NB4 (cell line): ENCODE measurements at regions not wholly inside any gene's neighbourhood (a gene's known extent, or its start where the extent isn't known, plus 50 kb on each side); places are given as distances from the start of the nearest gene placed in this dataset.

Source experiments
- DNase-seq: peaks from one replicate; pipeline ENCODE4 v3.0.0; 2010; ENCODE audit warnings: low read depth
- H3K4me3 ChIP-seq: one replicate; pipeline ENCODE4 v1.5.1; 2011; ENCODE audit warnings: mild to moderate bottlenecking, low read depth, low read length, moderate library complexity
- MYC ChIP-seq: IDR thresholded peaks from 2 replicates; pipeline ENCODE4 v1.6.1; 2011; ENCODE audit warnings: low read depth, low read length
- POLR2A ChIP-seq: IDR thresholded peaks from 2 replicates; pipeline ENCODE4 v1.6.1; 2011; ENCODE audit warnings: mild to moderate bottlenecking; ENCODE audit not compliant: insufficient read length; ENCODE audit errors: extremely low read depth
- TF ChIP-seq, protein P1 (sequence below): IDR thresholded peaks from one replicate; pipeline ENCODE4 v1.5.1; 2012; ENCODE audit warnings: low read depth, low read length
- TF ChIP-seq, protein P2 (sequence below): IDR thresholded peaks from 2 replicates; pipeline ENCODE4 v1.6.1; 2011; ENCODE audit warnings: low read depth, low read length

DNA sequence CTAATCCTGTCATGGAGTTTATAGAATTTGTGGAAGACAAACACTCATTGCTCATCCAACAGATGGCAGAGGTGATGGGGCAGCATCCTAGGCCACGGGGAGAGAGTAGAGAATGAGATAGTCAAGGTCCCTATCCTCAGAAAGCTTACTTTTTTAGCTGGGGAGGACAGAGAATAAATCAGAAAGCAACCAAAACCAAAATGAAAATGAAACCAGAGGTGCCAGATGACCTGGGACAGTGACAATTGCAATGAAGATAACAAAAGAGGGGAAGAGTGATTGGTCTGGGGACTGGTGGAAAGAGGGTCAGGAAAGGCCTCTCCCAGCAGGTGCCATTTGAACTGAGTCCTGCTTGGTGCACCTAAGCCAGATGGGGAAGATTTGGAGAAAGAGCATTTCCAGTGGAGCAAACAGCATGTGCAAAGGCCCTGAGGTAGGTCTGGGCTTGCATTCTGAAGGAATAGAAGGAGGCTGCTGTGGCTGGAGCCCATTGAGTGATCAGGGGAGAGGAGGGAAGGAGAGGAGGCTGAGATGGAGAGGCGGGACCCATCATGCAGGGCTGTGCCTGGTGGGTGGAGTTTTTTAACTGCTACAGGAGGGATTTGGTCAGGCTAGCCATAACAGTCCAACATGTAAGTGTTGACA lies 164.1 kb downstream of the RPS24 start:
- no peak overlapping the region for H3K4me3 ChIP-seq
- no peak for TF ChIP-seq MYC
- TF ChIP-seq, protein P1, sequence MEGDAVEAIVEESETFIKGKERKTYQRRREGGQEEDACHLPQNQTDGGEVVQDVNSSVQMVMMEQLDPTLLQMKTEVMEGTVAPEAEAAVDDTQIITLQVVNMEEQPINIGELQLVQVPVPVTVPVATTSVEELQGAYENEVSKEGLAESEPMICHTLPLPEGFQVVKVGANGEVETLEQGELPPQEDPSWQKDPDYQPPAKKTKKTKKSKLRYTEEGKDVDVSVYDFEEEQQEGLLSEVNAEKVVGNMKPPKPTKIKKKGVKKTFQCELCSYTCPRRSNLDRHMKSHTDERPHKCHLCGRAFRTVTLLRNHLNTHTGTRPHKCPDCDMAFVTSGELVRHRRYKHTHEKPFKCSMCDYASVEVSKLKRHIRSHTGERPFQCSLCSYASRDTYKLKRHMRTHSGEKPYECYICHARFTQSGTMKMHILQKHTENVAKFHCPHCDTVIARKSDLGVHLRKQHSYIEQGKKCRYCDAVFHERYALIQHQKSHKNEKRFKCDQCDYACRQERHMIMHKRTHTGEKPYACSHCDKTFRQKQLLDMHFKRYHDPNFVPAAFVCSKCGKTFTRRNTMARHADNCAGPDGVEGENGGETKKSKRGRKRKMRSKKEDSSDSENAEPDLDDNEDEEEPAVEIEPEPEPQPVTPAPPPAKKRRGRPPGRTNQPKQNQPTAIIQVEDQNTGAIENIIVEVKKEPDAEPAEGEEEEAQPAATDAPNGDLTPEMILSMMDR: no peak
- DNase-seq: no peak

DNA sequence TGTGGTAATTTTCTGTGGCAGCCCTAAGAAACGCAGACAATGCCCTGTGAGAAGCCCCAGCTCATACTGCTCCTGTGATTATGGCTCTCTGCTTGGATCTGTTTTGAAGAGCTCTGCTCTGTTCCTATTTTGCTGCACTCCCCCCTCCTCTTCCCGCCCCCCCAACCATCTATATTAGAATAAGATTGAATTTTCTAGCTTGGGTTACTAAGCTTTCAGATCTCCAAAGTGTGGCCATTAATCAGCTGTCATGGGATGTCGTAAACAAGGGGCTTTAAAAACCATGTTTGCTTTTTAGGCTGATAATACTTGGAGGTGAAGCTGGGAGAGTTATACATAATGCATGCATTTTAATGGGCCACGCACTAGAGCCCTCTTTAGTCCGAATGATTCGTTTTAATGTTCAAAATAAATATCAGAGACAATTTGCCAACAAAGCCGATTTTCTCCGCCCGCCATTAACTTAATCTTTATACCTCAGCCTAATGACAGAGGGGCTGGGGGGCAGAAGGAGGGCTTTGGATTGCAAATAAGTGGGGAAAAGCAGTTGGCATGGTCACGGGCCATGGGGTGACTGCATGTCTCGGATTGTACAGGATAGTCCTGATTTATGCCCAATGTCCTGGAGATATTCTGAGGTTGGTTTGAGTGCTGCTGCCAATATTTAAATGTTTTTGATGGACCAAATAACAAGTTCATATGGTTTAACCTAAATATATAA lies 165.5 kb downstream of the RPS24 start:
- H3K4me3 ChIP-seq: no peak overlapping the region
- no peak for DNase-seq
- TF ChIP-seq MYC (no peak), POLR2A (no peak)
- TF ChIP-seq, protein P2, sequence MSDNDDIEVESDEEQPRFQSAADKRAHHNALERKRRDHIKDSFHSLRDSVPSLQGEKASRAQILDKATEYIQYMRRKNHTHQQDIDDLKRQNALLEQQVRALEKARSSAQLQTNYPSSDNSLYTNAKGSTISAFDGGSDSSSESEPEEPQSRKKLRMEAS: no peak
- TF ChIP-seq, protein P1: no peak

GRCh38 chr10:78199759-78200158 lies 166.1 kb downstream of the RPS24 start:
- TF ChIP-seq, protein P2: no peak
- TF ChIP-seq POLR2A (no peak), MYC (no peak)
- TF ChIP-seq, protein P1: no peak
- no peak for DNase-seq
- no peak overlapping the region for H3K4me3 ChIP-seq

DNA sequence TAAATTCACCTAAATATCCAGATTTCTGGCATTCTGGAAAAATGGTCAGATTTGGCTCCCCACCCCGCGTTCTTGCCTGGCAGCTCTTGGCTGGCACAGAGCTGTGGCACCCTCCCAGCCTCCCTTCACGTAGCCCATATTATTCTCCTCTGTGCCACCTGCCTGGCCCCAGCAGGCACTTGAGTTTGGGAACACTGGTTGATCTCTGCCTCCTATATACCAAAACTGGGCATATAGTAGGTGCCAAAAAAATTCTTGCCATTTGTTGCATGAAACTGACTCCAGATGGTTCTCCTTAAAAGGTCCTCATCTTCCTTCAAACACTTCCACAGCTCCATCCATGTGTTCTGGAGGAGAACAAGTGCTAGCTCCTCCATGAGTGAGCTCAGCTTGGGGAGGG lies 167.0 kb downstream of the RPS24 start:
- H3K4me3 ChIP-seq: no peak overlapping the region
- DNase-seq: no peak
- TF ChIP-seq, protein P2: no peak
- TF ChIP-seq, protein P1: no peak
- TF ChIP-seq MYC (no peak), POLR2A (no peak)

- H3K4me3 ChIP-seq: no peak overlapping the region
- TF ChIP-seq MYC: no peak
- TF ChIP-seq POLR2A: no peak
- TF ChIP-seq, protein P2: no peak
- TF ChIP-seq, protein P1: no peak
- no peak for DNase-seq
Measured at GRCh38 chr10:78202386-78202785, 168.7 kb downstream of the RPS24 start.
